ENCODE measurements at regions not wholly inside any gene's neighbourhood (a gene's known extent, or its start where the extent isn't known, plus 50 kb on each side); places are given as distances from the start of the nearest gene placed in this dataset.

DNA sequence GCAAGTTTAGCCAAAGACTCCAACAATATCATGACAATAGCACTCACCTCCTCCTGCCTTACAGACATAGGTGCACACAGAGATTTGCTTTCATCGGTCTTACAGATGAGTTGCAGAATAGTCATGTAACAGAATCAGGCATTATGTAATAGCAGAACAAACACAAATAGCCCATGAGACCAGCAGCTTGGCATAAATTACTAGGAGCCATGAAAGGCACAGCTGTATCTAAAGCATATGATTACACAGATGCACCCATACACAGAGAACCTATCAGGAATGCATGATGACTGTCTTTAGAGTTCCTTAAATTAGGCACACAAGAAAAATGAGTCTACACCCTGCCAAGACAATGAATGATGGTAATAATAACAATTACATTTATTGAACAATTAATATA, 342.0 kb upstream of the XYLT1 start:
- TF ChIP-seq, protein P1, sequence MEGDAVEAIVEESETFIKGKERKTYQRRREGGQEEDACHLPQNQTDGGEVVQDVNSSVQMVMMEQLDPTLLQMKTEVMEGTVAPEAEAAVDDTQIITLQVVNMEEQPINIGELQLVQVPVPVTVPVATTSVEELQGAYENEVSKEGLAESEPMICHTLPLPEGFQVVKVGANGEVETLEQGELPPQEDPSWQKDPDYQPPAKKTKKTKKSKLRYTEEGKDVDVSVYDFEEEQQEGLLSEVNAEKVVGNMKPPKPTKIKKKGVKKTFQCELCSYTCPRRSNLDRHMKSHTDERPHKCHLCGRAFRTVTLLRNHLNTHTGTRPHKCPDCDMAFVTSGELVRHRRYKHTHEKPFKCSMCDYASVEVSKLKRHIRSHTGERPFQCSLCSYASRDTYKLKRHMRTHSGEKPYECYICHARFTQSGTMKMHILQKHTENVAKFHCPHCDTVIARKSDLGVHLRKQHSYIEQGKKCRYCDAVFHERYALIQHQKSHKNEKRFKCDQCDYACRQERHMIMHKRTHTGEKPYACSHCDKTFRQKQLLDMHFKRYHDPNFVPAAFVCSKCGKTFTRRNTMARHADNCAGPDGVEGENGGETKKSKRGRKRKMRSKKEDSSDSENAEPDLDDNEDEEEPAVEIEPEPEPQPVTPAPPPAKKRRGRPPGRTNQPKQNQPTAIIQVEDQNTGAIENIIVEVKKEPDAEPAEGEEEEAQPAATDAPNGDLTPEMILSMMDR (IDR thresholded peaks at IDR 0.05): no peak
- TF ChIP-seq POLR2A (IDR thresholded peaks at IDR 0.05): no peak
- TF ChIP-seq POLR2AphosphoS5 (IDR thresholded peaks at IDR 0.05): no peak

Measured in breast epithelium (tissue), 3 donors.